OCI-LY1 (cell line): ENCODE measurements at regions not wholly inside any gene's neighbourhood (a gene's known extent, or its start where the extent isn't known, plus 50 kb on each side); places are given as distances from the start of the nearest gene placed in this dataset.

Experiments used
- CTCF ChIP-seq: fragments of 200-600 bp; sonication (generic), shearing (Covaris generic); IDR thresholded peaks from 2 replicates; pipeline ENCODE4 v1.5.1; 2017; ENCODE audit warnings: mild to moderate bottlenecking, antibody characterized with exemption, low read length, moderate library complexity, mixed read lengths
- EZH2 ChIP-seq: fragments of 200-600 bp; sonication (generic), shearing (Covaris generic); IDR thresholded peaks from 2 replicates; pipeline ENCODE4 v1.8.0; 2017; ENCODE audit warnings: borderline replicate concordance, mixed run types, mild to moderate bottlenecking, antibody characterized with exemption, low read length, moderate library complexity, mixed read lengths

DNA sequence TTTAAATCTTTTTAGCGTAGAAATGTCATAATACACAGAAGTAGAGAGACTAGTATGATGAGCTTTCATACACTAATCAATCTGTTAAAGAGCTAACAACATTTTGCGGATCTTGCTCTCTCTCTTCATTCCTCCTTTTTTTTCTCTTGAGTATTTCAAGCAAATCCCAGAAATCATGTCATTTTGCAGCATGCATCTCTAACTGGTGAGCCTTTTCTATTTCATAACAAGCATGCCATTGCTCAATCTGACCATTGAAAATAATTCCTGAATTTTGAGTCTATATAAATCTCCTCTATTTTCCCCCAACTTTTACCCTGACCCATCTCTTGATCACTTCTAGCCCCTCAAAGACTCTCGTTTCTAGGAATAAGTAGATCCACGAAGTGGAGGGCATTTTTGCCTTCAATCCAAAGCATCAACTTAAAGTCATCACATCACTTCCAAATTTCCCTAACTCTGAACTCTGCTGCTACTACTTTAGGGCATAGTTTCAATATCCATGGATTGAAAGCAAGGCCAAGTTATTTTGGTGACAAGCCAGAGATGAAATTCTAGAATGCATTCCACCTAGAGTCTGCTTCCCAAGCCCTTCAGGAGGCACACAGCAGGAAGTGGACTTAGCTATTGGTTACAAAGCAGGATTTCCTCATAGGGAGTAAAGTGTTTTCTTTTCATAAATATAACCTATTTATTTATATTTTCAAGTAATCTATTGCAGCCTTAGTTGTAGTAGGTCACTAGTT is 253.5 kb upstream of the ZPLD1 start:
- TF ChIP-seq EZH2 (no peak), CTCF (no peak)
